Right ventricle myocardium superior (tissue), 1 donor: ENCODE measurements at regions not wholly inside any gene's neighbourhood (a gene's known extent, or its start where the extent isn't known, plus 50 kb on each side); places are given as distances from the start of the nearest gene placed in this dataset.

Experiments used
- ATAC-seq: fragments of 200-7000 bp; cut with Tn5 transposase; one replicate; pipeline ENCODE4 v1.9.1; 2020; ENCODE audit warnings: mild to moderate bottlenecking; ENCODE audit not compliant: poor library complexity
- DNase-seq: peaks from one replicate; pipeline ENCODE4 v3.0.0-alpha.2; 2020
- intact Hi-C: fragments of 100-400 bp; cut with DNase I; formaldehyde crosslinking; loops from one replicate; pipeline ENCODE4 v1.11.2; 2022
- donor health status: DM: no; HTN: yes; CAD: no; lungs with severe emphysema.

- intact Hi-C loops: no loop called here
- DNase-seq: no peak
- no peak for ATAC-seq
These were observed 209.3 kb downstream of the HS3ST3B1 start for GRCh38 chr17:14510136-14510535.

GRCh38 chr17:14508156-14508555 lies 207.3 kb downstream of the HS3ST3B1 start:
- ATAC-seq (no peak), DNase-seq (no peak)
- intact Hi-C loops: no loop called here

GRCh38 chr17:14506364-14506763 lies 205.5 kb downstream of the HS3ST3B1 start:
- ATAC-seq: no peak
- intact Hi-C loops: no loop called here
- no peak for DNase-seq

GRCh38 chr17:14505606-14506005 lies 204.7 kb downstream of the HS3ST3B1 start:
- DNase-seq: no peak
- intact Hi-C loops: no loop called here
- ATAC-seq: no peak

- ATAC-seq (no peak), DNase-seq (no peak)
- intact Hi-C loops: no loop called here
These were observed 199.1 kb downstream of the HS3ST3B1 start for GRCh38 chr17:14499976-14500375.

GRCh38 chr17:14498812-14499211 lies 197.9 kb downstream of the HS3ST3B1 start:
- intact Hi-C loops: no loop called here
- ATAC-seq: no peak
- no peak for DNase-seq

- intact Hi-C loops: no loop called here
- DNase-seq (no peak), ATAC-seq (no peak)
These were observed 193.3 kb downstream of the HS3ST3B1 start for GRCh38 chr17:14494161-14494560.

- intact Hi-C loops: no loop called here
- ATAC-seq: no peak
These were observed 189.1 kb downstream of the HS3ST3B1 start for GRCh38 chr17:14489986-14490385.

GRCh38 chr17:14488958-14489550 lies 188.2 kb downstream of the HS3ST3B1 start:
- DNase-seq (no peak), ATAC-seq (no peak)
- intact Hi-C loops: no loop called here

More at GRCh38 chr17:14489986-14490385, 189.1 kb downstream of the HS3ST3B1 start:
- no peak for DNase-seq

GRCh38 chr17:14487068-14487467 lies 186.2 kb downstream of the HS3ST3B1 start:
- ATAC-seq (no peak), DNase-seq (no peak)
- intact Hi-C loops: no loop called here

GRCh38 chr17:14482715-14483114 lies 181.8 kb downstream of the HS3ST3B1 start:
- no peak for DNase-seq
- intact Hi-C loops: no loop called here
- no peak for ATAC-seq

- DNase-seq: no peak
- ATAC-seq: no peak
- intact Hi-C loops: no loop called here
These were observed 180.8 kb downstream of the HS3ST3B1 start for GRCh38 chr17:14481664-14482063.

- no peak for DNase-seq
- intact Hi-C loops: no loop called here
- ATAC-seq: no peak
These were observed 173.7 kb downstream of the HS3ST3B1 start for GRCh38 chr17:14474591-14474990.

GRCh38 chr17:14471052-14471451 lies 170.2 kb downstream of the HS3ST3B1 start:
- intact Hi-C loops: no loop called here
- ATAC-seq (no peak), DNase-seq (no peak)

- DNase-seq: no peak
- intact Hi-C loops: no loop called here
These were observed 169.5 kb downstream of the HS3ST3B1 start for GRCh38 chr17:14470417-14470816.

GRCh38 chr17:14469971-14470370 lies 169.1 kb downstream of the HS3ST3B1 start:
- intact Hi-C loops: no loop called here
- DNase-seq (no peak), ATAC-seq (no peak)

More at GRCh38 chr17:14470417-14470816, 169.5 kb downstream of the HS3ST3B1 start:
- no peak for ATAC-seq

- intact Hi-C loops: no loop called here
- DNase-seq: no peak
- no peak for ATAC-seq
These were observed 168.0 kb downstream of the HS3ST3B1 start for GRCh38 chr17:14468858-14469257.

GRCh38 chr17:14461227-14461548 lies 160.3 kb downstream of the HS3ST3B1 start:
- intact Hi-C loops: no loop called here
- no peak for ATAC-seq
- DNase-seq: no peak

GRCh38 chr17:14460516-14461226 lies 159.8 kb downstream of the HS3ST3B1 start:
- no peak for ATAC-seq
- intact Hi-C loops: no loop called here
- no peak for DNase-seq

GRCh38 chr17:14459955-14460354 lies 159.1 kb downstream of the HS3ST3B1 start:
- ATAC-seq (no peak), DNase-seq (no peak)
- intact Hi-C loops: no loop called here

GRCh38 chr17:14458724-14459123 lies 157.8 kb downstream of the HS3ST3B1 start:
- ATAC-seq: no peak
- no peak for DNase-seq
- intact Hi-C loops: no loop called here
